Fibroblast of the conjunctiva (primary cell): ENCODE measurements at regions not wholly inside any gene's neighbourhood (a gene's known extent, or its start where the extent isn't known, plus 50 kb on each side); places are given as distances from the start of the nearest gene placed in this dataset.
A peak's percentile ranks its signal among the peaks of the same experiment; 100 is the strongest.

Experiments used
- DNase-seq: peaks from one replicate; pipeline ENCODE4 v3.0.0-alpha.2; 2010; ENCODE audit warnings: low read depth

- DNase-seq, result no peak
Observed at GRCh38 chr12:63319386-63319785, 168.4 kb upstream of the AVPR1A start.

GRCh38 chr12:63318933-63319332 lies 167.9 kb upstream of the AVPR1A start:
- no peak for DNase-seq

- no peak for DNase-seq
Observed at GRCh38 chr12:63318313-63318712, 167.3 kb upstream of the AVPR1A start.

GRCh38 chr12:63317880-63318279 lies 166.9 kb upstream of the AVPR1A start:
- DNase-seq, result no peak

GRCh38 chr12:63317286-63317846 lies 166.4 kb upstream of the AVPR1A start:
- DNase-seq, result no peak

- DNase-seq, result no peak
Observed at GRCh38 chr12:63313139-63313538, 162.1 kb upstream of the AVPR1A start.

GRCh38 chr12:63308671-63309070 lies 157.7 kb upstream of the AVPR1A start:
- no peak for DNase-seq

GRCh38 chr12:63307849-63308248 lies 156.8 kb upstream of the AVPR1A start:
- DNase-seq, result no peak

GRCh38 chr12:63305901-63306875 lies 155.2 kb upstream of the AVPR1A start:
- no peak for DNase-seq

- DNase-seq, result no peak
Observed at GRCh38 chr12:63304887-63305316, 153.9 kb upstream of the AVPR1A start.

GRCh38 chr12:63302941-63303536 lies 152.0 kb upstream of the AVPR1A start:
- no peak for DNase-seq

GRCh38 chr12:63302269-63302940 lies 151.4 kb upstream of the AVPR1A start:
- DNase-seq, result no peak

- no peak for DNase-seq
Observed at GRCh38 chr12:63301311-63301710, 150.3 kb upstream of the AVPR1A start.

- no peak for DNase-seq
Observed at GRCh38 chr12:63298386-63298930, 147.5 kb upstream of the AVPR1A start.

- peak; percentile 80 for DNase-seq
Observed at GRCh38 chr12:63294327-63294632, 143.3 kb upstream of the AVPR1A start.

GRCh38 chr12:63292471-63293221 lies 141.6 kb upstream of the AVPR1A start:
- no peak for DNase-seq

GRCh38 chr12:63276537-63277365 lies 125.8 kb upstream of the AVPR1A start:
- DNase-seq, result no peak

GRCh38 chr12:63266988-63267387 lies 116.0 kb upstream of the AVPR1A start:
- DNase-seq, result no peak

- DNase-seq, result no peak
Observed at GRCh38 chr12:63264629-63265028, 113.6 kb upstream of the AVPR1A start.

GRCh38 chr12:63250486-63250885 lies 99.5 kb upstream of the AVPR1A start:
- no peak for DNase-seq

GRCh38 chr12:63238892-63239291 lies 87.9 kb upstream of the AVPR1A start:
- DNase-seq, result no peak
